Peyer's patch (tissue), 4 donors: ENCODE measurements at regions not wholly inside any gene's neighbourhood (a gene's known extent, or its start where the extent isn't known, plus 50 kb on each side); places are given as distances from the start of the nearest gene placed in this dataset.

ENCODE experiments used
- POLR2A ChIP-seq, 2 donors: fragments of 450-650 bp; IDR thresholded peaks; one replicate each; pipeline ENCODE4 v1.5.1; 2017; ENCODE audit warnings: antibody characterized with exemption in 2 of 2, mild to moderate bottlenecking in 2 of 2, moderate library complexity in 2 of 2
- TF ChIP-seq, protein P1 (sequence below), 6 experiments: fragments of 450-650 bp in 4 of 6; fragments of 200-600 bp in 2 of 6; sonication (generic) in 1 of 6; IDR thresholded peaks; one replicate each; pipeline ENCODE4 v1.5.1; 2017 to 2019; ENCODE audit warnings: antibody characterized with exemption in 6 of 6, mild to moderate bottlenecking in 3 of 6, moderate library complexity in 1 of 6

GRCh38 chr4:160810424-160810823, 1353.4 kb downstream of the FSTL5 start:
- no peak for TF ChIP-seq POLR2A (IDR thresholded peaks at IDR 0.05)
- TF ChIP-seq, protein P1, sequence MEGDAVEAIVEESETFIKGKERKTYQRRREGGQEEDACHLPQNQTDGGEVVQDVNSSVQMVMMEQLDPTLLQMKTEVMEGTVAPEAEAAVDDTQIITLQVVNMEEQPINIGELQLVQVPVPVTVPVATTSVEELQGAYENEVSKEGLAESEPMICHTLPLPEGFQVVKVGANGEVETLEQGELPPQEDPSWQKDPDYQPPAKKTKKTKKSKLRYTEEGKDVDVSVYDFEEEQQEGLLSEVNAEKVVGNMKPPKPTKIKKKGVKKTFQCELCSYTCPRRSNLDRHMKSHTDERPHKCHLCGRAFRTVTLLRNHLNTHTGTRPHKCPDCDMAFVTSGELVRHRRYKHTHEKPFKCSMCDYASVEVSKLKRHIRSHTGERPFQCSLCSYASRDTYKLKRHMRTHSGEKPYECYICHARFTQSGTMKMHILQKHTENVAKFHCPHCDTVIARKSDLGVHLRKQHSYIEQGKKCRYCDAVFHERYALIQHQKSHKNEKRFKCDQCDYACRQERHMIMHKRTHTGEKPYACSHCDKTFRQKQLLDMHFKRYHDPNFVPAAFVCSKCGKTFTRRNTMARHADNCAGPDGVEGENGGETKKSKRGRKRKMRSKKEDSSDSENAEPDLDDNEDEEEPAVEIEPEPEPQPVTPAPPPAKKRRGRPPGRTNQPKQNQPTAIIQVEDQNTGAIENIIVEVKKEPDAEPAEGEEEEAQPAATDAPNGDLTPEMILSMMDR (IDR thresholded peaks at IDR 0.05): no peak
